HG02642 (cell line): ENCODE measurements at regions not wholly inside any gene's neighbourhood (a gene's known extent, or its start where the extent isn't known, plus 50 kb on each side); places are given as distances from the start of the nearest gene placed in this dataset.
A peak's percentile ranks its signal among the peaks of the same experiment; 100 is the strongest.
"Not testable (repeated sequence)": the region's sequence is repeated elsewhere in the genome, so short reads cannot be mapped to it uniquely, and the experiment has no call there.

ENCODE experiments used
- ATAC-seq: cut with Tn5 transposase; IDR thresholded peaks from one replicate; pipeline ENCODE4 v1.9.1; 2021; ENCODE audit warnings: mild to moderate bottlenecking; ENCODE audit not compliant: unreplicated experiment, poor library complexity

- no peak for ATAC-seq
These were observed 53.6 kb upstream of the RPRM start for GRCh38 chr2:153532140-153532539.

DNA sequence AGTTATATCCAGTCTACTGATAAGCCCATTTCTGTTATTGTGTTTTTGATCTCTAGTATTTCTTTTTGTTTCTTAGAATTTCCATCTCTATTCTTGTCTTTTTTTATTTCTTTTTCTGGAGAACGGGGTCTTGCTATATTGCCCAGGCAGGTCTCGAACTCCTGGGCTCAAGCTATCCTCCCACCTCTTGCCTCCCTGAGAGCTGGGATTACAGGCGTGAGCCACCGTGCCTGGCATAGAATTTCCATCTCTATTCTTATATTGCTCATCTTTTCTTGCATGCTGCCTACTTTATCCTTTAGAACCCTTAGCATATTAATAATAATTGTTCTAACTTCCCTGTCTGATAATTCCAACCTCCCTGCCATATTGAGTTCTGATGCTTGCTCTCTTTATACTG is 55.2 kb upstream of the RPRM start:
- ATAC-seq: not testable (repeated sequence)

DNA sequence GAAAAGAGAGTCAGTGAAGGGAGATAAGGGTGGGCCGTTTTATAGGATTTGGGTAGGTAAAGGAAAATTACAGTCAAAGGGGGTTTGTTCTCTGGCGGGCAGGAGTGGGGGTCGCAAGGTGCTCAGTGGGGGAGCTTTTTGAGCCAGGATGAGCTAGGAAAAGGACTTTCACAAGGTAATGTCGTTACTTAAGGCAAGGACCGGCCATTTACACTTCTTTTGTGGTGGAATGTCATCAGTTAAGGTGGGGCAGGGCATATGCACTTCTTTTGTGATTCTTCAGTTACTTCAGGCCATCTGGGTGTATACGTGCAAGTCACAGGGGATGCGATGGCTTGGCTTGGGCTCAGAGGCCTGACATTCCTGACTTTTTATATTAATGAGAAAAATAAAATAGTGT is 56.0 kb upstream of the RPRM start:
- ATAC-seq: not testable (repeated sequence)

- ATAC-seq: no peak
These were observed 57.6 kb upstream of the RPRM start for GRCh38 chr2:153536115-153536514.

- ATAC-seq: not testable (repeated sequence)
These were observed 59.5 kb upstream of the RPRM start for GRCh38 chr2:153538102-153538501.

DNA sequence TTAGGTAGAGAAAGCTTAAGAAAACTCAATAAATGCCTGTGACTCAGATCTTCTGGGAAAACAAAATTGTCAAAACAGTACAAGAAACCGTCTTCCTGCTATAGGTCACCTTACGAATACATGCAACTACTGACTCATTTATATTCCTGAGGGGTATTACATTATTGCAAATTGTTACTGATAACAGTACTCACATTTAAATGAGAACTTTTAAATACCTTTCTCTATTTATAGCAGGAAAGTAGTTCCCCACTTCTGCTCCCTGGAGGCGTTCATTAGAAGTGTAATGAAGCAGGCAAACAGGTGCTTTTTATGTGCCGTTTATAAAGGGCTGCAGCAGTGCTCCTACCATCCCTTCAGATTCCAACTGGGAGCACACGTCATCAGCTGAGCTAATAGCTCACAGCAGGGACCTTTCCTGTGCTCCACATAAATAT is 65.1 kb upstream of the RPRM start:
- ATAC-seq: peak; percentile 83

DNA sequence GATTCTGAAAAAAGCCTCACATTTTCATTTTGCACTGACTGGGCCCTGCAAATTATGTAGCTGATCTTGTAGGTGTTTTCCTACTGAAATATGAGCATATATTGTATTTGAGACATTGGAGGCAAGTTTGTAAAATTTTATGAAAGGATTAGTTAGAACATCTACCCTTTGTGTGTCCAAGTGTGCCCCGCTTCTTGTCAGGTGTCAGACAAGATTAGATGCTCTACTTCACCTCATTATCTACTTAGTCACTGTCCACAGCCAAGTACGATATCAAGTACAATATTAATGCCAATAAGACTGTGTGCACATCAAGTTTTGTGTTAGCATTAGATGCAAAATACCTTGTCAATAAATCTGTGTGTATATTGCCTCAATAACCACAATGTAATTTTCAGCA is 67.8 kb upstream of the RPRM start:
- no peak for ATAC-seq

DNA sequence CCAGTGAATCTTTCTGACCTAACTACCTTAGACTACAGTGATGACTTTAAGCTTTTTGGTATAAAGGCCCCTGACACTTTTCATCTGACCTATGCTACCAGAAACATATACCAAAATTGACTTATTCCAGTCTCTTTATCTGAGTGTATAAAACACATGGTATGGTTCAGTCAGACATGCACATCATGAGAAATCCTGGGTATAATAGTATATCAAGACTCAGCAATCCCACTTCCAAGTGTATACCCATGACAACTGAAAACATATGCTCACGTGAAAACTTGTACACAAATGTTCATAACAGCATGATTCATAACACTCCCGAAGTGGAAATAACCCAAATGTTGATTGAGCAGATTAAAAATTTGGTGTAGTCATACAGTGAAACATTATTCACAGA is 70.0 kb upstream of the RPRM start:
- no peak for ATAC-seq

GRCh38 chr2:153551698-153552097 is 73.1 kb upstream of the RPRM start:
- ATAC-seq: no peak

- ATAC-seq: no peak
These were observed 78.6 kb upstream of the RPRM start for GRCh38 chr2:153557211-153557610.

GRCh38 chr2:153557714-153558113 is 79.2 kb upstream of the RPRM start:
- ATAC-seq: no peak

GRCh38 chr2:153558247-153558646 is 79.7 kb upstream of the RPRM start:
- ATAC-seq: no peak

GRCh38 chr2:153567367-153567766 is 88.8 kb upstream of the RPRM start:
- no peak for ATAC-seq

- no peak for ATAC-seq
These were observed 89.5 kb upstream of the RPRM start for GRCh38 chr2:153568105-153568504.

DNA sequence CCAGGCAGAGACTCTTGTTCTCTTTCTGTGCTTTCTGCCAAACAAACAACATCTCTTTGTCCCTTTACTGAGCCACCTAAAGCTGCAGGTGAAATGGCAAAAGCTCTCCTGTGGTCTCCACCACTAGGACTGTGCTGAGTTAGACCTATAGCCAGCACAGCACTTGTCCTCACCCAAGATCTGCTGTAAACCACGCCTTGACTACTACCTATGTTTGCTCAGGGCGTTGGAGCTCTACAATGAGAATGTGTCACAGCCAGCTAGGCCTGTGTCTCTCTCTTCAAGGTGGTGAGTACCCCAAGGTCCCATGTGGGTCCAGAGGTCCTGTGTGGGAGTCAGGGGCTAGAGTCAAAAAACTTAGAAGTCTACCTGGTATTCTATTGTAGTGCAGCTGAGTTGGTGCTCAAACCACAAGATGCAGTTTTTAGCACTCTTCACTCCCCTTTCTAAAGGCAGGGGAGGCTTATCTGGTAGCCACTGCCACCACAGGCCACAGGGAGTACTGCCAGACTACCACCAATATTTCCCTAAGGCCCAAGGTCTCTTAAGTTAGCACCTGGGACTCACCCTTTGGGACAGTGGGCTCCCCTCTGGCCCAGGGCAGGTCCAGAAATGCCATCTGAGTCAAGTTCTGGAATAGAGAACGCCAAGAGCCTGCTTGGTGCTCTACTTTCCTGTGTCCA is 96.8 kb upstream of the RPRM start:
- no peak for ATAC-seq

- no peak for ATAC-seq
These were observed 105.7 kb upstream of the RPRM start for GRCh38 chr2:153584244-153584643.

DNA sequence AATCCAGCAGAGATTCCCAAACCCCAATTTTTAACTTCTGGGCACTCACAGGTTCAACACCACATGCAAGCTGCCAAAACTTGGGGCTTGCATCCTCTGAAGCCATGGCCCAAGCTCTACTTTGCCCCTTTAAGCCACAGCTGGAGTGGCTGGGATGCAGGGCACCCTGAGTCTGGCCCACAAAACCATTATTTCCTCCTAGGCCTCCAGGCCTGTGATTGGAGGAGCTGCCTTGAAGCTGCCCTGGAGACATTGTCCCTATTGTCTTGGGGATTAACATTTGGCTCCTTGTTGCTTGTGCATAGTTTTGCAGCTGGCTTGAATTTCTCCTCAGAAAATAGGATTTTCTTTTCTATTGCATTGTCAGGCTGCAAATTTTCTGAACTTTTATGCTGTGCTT is 109.8 kb upstream of the RPRM start:
- no peak for ATAC-seq

GRCh38 chr2:153589586-153589985 is 111.0 kb upstream of the RPRM start:
- no peak for ATAC-seq

DNA sequence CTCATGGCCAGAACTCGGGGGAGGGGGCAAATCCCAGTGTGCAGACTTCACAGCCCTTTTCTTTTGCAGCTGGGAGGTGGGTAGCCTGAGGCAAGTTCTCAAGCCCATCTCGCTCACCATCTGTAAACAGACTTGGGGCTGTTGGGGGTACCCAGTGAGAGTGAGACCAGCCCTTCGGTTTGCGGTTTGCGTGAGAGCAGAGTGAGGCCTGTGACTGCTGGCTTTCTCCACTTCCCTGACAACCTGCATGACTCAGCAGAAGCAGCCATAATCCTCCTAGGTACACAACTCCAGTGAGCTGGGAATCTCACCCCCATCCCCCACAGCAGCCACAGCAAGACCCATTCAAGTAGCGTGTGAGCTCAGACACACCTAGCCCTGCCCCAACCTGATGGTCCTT is 114.5 kb upstream of the RPRM start:
- not testable (repeated sequence) for ATAC-seq

GRCh38 chr2:153595939-153596338 is 117.4 kb upstream of the RPRM start:
- ATAC-seq: no peak

GRCh38 chr2:153601812-153602211 is 123.2 kb upstream of the RPRM start:
- ATAC-seq: no peak

- ATAC-seq: no peak
These were observed 125.6 kb upstream of the RPRM start for GRCh38 chr2:153604133-153604532.

DNA sequence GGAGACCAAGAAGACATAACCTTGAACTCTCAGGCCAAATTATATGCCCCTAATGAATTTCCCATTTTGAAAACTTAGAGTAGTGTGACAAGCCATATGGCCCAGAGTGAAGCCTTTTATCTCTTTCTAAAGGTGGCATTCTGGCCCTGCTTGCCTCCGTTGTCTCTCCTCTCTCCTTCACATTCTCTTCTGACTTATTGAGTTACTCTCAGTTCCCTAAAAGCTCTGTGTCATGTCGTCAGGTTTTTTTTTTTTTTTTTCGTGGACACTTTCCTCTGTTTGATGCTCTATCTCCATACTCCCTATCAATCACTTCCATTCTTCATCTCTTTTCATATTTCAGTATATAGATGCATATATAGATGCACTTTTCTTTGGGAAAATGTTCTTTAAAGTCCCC is 128.1 kb upstream of the RPRM start:
- ATAC-seq: no peak
